WTC11 (cell line): ENCODE measurements at regions not wholly inside any gene's neighbourhood (a gene's known extent, or its start where the extent isn't known, plus 50 kb on each side); places are given as distances from the start of the nearest gene placed in this dataset.

Experiments
- CBFB ChIP-seq: sonication (generic); formaldehyde crosslinking; IDR thresholded peaks from 2 replicates; pipeline ENCODE4 v1.8.1; 2022; ENCODE audit warnings: mild to moderate bottlenecking, low read depth, missing genetic modification reagents
- CDX4 ChIP-seq: fragments of 250-450 bp; sonication (Bioruptor Pico); IDR thresholded peaks from 2 replicates; pipeline ENCODE4 v1.9.0; 2021; ENCODE audit warnings: moderate library complexity, mild to moderate bottlenecking, inconsistent platforms, borderline replicate concordance
- CREB1 ChIP-seq: sonication (generic); formaldehyde crosslinking; IDR thresholded peaks from 2 replicates; pipeline ENCODE4 v1.8.0; 2023; ENCODE audit warnings: mild to moderate bottlenecking, missing genetic modification reagents
- CTCF ChIP-seq: fragments of 200-600 bp; IDR thresholded peaks from 2 replicates; pipeline ENCODE4 v1.8.0; 2022; ENCODE audit warnings: antibody characterized with exemption
- MAX ChIP-seq: sonication (generic); formaldehyde crosslinking; IDR thresholded peaks from 2 replicates; pipeline ENCODE4 v1.8.0; 2022; ENCODE audit warnings: mild to moderate bottlenecking, missing genetic modification reagents
- NFYB ChIP-seq: sonication (generic); formaldehyde crosslinking; conservative IDR thresholded peaks from 2 replicates; pipeline ENCODE4 v1.8.0; 2022; ENCODE audit warnings: low read depth, missing genetic modification reagents
- NR2C2 ChIP-seq: sonication (generic); formaldehyde crosslinking; IDR thresholded peaks from 2 replicates; pipeline ENCODE4 v1.8.0; 2022; ENCODE audit warnings: mild to moderate bottlenecking, missing genetic modification reagents
- NR3C1 ChIP-seq: sonication (generic); formaldehyde crosslinking; conservative IDR thresholded peaks from 2 replicates; pipeline ENCODE4 v1.8.1; 2023; ENCODE audit warnings: low read depth, mild to moderate bottlenecking, missing genetic modification reagents
- RORB ChIP-seq: fragments of 250-450 bp; sonication (Bioruptor Pico); IDR thresholded peaks from 2 replicates; pipeline ENCODE4 v1.9.0; 2021; ENCODE audit warnings: mild to moderate bottlenecking
- ZBTB43 ChIP-seq: sonication (generic); formaldehyde crosslinking; IDR thresholded peaks from 2 replicates; pipeline ENCODE4 v1.8.1; 2023; ENCODE audit warnings: mild to moderate bottlenecking, missing genetic modification reagents
- ZNF121 ChIP-seq: sonication (generic); formaldehyde crosslinking; IDR thresholded peaks from 2 replicates; pipeline ENCODE4 v1.8.0; 2023; ENCODE audit warnings: missing genetic modification reagents
- ZNF317 ChIP-seq: sonication (generic); formaldehyde crosslinking; IDR thresholded peaks from 2 replicates; pipeline ENCODE4 v1.8.1; 2023; ENCODE audit warnings: low read depth, mild to moderate bottlenecking, moderate library complexity, missing genetic modification reagents, borderline replicate concordance
- ZNF423 ChIP-seq: fragments of 250-450 bp; sonication (Bioruptor Pico); IDR thresholded peaks from 2 replicates; pipeline ENCODE4 v2.1.2; 2022; ENCODE audit warnings: mild to moderate bottlenecking, moderate library complexity

- no peak for TF ChIP-seq CTCF
- no peak for TF ChIP-seq ZNF121 (CRISPR knock-in tag)
- TF ChIP-seq NFYB = no peak
- TF ChIP-seq CBFB (CRISPR knock-in tag) = no peak
- no peak for TF ChIP-seq RORB (CRISPR knock-in tag)
- TF ChIP-seq NR3C1 (CRISPR knock-in tag) = no peak
- TF ChIP-seq ZBTB43 (CRISPR knock-in tag) = no peak
- no peak for TF ChIP-seq MAX
- TF ChIP-seq ZNF423 (CRISPR knock-in tag) = no peak
- no peak for TF ChIP-seq CDX4
- TF ChIP-seq ZNF317 (CRISPR knock-in tag) = no peak
- TF ChIP-seq CREB1 = no peak
- TF ChIP-seq NR2C2 (CRISPR knock-in tag) = no peak
Observed at GRCh38 chr4:110886270-110886669, 263.4 kb upstream of the PITX2 start.
